GM06990 (cell line): ENCODE measurements at regions not wholly inside any gene's neighbourhood (a gene's known extent, or its start where the extent isn't known, plus 50 kb on each side); places are given as distances from the start of the nearest gene placed in this dataset.

Source experiments
- DNase-seq: peaks from one replicate; pipeline ENCODE4 v3.0.0-alpha.2; 2011; ENCODE audit not compliant: insufficient read length; ENCODE audit errors: extremely low read depth
- H3K27me3 ChIP-seq: replicated peaks from 2 replicates; pipeline ENCODE4 v1.6.0; 2011; ENCODE audit warnings: low read length; ENCODE audit not compliant: control insufficient read depth, insufficient read depth
- H3K36me3 ChIP-seq: 2 replicates; pipeline ENCODE4 v1.5.1; 2011; ENCODE audit warnings: low read length; ENCODE audit not compliant: control insufficient read depth, insufficient read depth
- H3K4me3 ChIP-seq: replicated peaks from 2 replicates; pipeline ENCODE4 v1.5.1; 2011; ENCODE audit warnings: low read depth, mild to moderate bottlenecking, control low read depth, low read length
- CTCF ChIP-seq: IDR thresholded peaks from 2 replicates; pipeline ENCODE4 v1.5.1; 2011; ENCODE audit warnings: low read length, control low read depth, mild to moderate bottlenecking, inconsistent platforms; ENCODE audit not compliant: insufficient read depth, poor library complexity, severe bottlenecking

- Histone ChIP-seq H3K36me3 (no peaks in the 10 kb centered on the region), H3K27me3 (no peaks in the 10 kb centered on the region), H3K4me3 (no peak overlapping the region)
- no peak for TF ChIP-seq CTCF
- no peak for DNase-seq
These were observed 957.7 kb upstream of the POU3F3 start for GRCh38 chr2:103896182-103896581.

GRCh38 chr2:103898561-103898960, 955.4 kb upstream of the POU3F3 start:
- TF ChIP-seq CTCF: no peak
- Histone ChIP-seq H3K4me3 (no peak overlapping the region), H3K27me3 (no peaks in the 10 kb centered on the region), H3K36me3 (no peaks in the 10 kb centered on the region)
- no peak for DNase-seq

- DNase-seq: no peak
- Histone ChIP-seq H3K36me3 (no peaks in the 10 kb centered on the region), H3K4me3 (no peak overlapping the region), H3K27me3 (no peaks in the 10 kb centered on the region)
- TF ChIP-seq CTCF: no peak
These were observed 951.6 kb upstream of the POU3F3 start for GRCh38 chr2:103902347-103902746.

- no peak overlapping the region for H3K4me3 ChIP-seq
- no peak for TF ChIP-seq CTCF
- H3K27me3 ChIP-seq: no peaks in the 10 kb centered on the region
- no peak for DNase-seq
- no peaks in the 10 kb centered on the region for H3K36me3 ChIP-seq
These were observed 932.8 kb upstream of the POU3F3 start for GRCh38 chr2:103921161-103921560.

- H3K4me3 ChIP-seq: no peak overlapping the region
- no peaks in the 10 kb centered on the region for H3K27me3 ChIP-seq
- no peak for DNase-seq
- TF ChIP-seq CTCF: no peak
- H3K36me3 ChIP-seq: no peaks in the 10 kb centered on the region
These were observed 911.7 kb upstream of the POU3F3 start for GRCh38 chr2:103942199-103942598.

GRCh38 chr2:103945083-103945482, 908.8 kb upstream of the POU3F3 start:
- no peak for TF ChIP-seq CTCF
- DNase-seq: no peak
- Histone ChIP-seq H3K4me3 (no peak overlapping the region), H3K36me3 (no peaks in the 10 kb centered on the region), H3K27me3 (no peaks in the 10 kb centered on the region)
